ENCODE measurements at regions not wholly inside any gene's neighbourhood (a gene's known extent, or its start where the extent isn't known, plus 50 kb on each side); places are given as distances from the start of the nearest gene placed in this dataset.

DNA sequence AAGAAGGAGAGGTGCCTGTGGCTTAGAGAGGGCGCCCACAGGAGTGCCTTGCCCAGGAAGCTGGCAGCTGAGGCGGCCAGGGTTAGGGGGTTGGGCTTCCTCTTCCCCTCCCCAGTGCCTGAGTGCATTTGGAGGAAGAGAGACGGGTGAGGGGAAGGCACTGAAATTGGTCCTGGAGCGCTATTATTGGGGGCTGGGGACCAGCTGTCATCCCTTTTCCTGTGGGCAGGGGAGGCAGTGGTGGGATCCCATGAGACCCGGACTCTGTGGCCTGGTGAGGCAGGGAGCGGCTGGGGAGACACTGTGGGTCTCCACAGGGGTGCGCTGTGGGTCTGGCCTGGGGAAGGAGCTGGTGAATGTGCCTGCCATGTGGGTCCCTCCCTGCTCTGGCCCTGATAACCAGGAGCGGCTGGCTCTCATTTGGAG is 259.7 kb downstream of the SEC14L1 start:
- no peak overlapping the region for H3K4me2 ChIP-seq (ENCODE audit: low read depth, low read length)
- peaks cover 40 to 73% of the 10 kb centered on the region in 2 experiments; a peak in 4 of 5 replicates for H3K36me3 ChIP-seq (replicated peaks in 1 of 2; ENCODE audit: control insufficient read depth in 1 of 2, insufficient read depth in 2 of 2, low read length in 2 of 2)
- peaks cover 61% of the 10 kb centered on the region for H4K20me1 ChIP-seq (ENCODE audit: insufficient read depth, low read length)
- intact Hi-C loops (cut with micrococcal nuclease; ENCODE audit: unreplicated experiment): no loop called here
- H3K9me3 ChIP-seq (ENCODE audit: low read length): no peaks in the 10 kb centered on the region
- WGBS (ENCODE audit: low lambda C conversion rate): 96% methylated on average over 7 of the region's 8 CpGs
- peak; percentile 55 for ATAC-seq
- H2AFZ ChIP-seq (ENCODE audit: low read length): no peak overlapping the region
- H3K79me2 ChIP-seq (ENCODE audit: insufficient read depth, low read length): peaks cover 83% of the 10 kb centered on the region
- peaks cover 42% of the 10 kb centered on the region for H3K4me1 ChIP-seq (ENCODE audit: insufficient read depth, low read length)
- no TSS peak for BruUV-seq (replicated peaks)
- H3K27me3 ChIP-seq (ENCODE audit: control insufficient read depth in 1 of 2, insufficient read depth in 2 of 2, low read length in 2 of 2): no peaks in the 10 kb centered on the region
- POLR2A ChIA-PET: interaction anchor here (0.7 to 1.9 kb wide), 3 partner anchors 8 to 113 kb away, joined by 3 to 4 read pairs (median 3); no protein-coding TSS in a partner anchor
- CTCF ChIA-PET (ENCODE audit: low intra/inter-chr PET ratio, low total read pairs): interaction anchor here (1.1 kb wide), 1 partner anchor 94 kb away, joined by 4 read pairs; no protein-coding TSS in a partner anchor
- no peak for FAIRE-seq
- H3K9ac ChIP-seq (ENCODE audit: insufficient read depth, low read depth, low read length): no peak overlapping the region
- DNase-seq (ENCODE audit: low spot score): no peak
- peak overlapping the region; percentile 8 for H3K27ac ChIP-seq (ENCODE audit: extremely low read length, insufficient read depth, low read length)
- no peak overlapping the region for H3K4me3 ChIP-seq (replicated peaks in 1 of 3; ENCODE audit: insufficient read depth in 1 of 3, low read depth in 2 of 3, low read length in 3 of 3)
- in situ Hi-C loops (cut with HindIII; ENCODE audit: extremely low pct_ligation_motif_present, low pct_unique_long_range_greater_than_20kb): no loop called here
- TF ChIP-seq STAG1 (CRISPR knock-in tag; IDR thresholded peaks at IDR 0.05) (peak; percentile 61), ZNF496 (CRISPR knock-in tag; IDR thresholded peaks at IDR 0.05; ENCODE audit: insufficient replicate concordance) (no peak), CHD2 (IDR thresholded peaks at IDR 0.05; ENCODE audit: low read depth, low read length) (no peak), UBTF (CRISPR knock-in tag; IDR thresholded peaks at IDR 0.05) (no peak), ETV6 (CRISPR knock-in tag; conservative IDR thresholded peaks at IDR 0.05) (0 out of 2 replicates have a peak, but pooled peaks have one; percentile 29), ELF4 (CRISPR knock-in tag; IDR thresholded peaks at IDR 0.05; ENCODE audit: borderline replicate concordance) (no peak), PREB (CRISPR knock-in tag; IDR thresholded peaks at IDR 0.05) (no peak), AGO2 (optimal IDR thresholded peaks at IDR 0.05; ENCODE audit: low read depth, low read length) (peak; percentile 68), NPAS2 (CRISPR knock-in tag; IDR thresholded peaks at IDR 0.05; ENCODE audit: borderline replicate concordance) (no peak)
- TF ChIP-seq, protein P1, sequence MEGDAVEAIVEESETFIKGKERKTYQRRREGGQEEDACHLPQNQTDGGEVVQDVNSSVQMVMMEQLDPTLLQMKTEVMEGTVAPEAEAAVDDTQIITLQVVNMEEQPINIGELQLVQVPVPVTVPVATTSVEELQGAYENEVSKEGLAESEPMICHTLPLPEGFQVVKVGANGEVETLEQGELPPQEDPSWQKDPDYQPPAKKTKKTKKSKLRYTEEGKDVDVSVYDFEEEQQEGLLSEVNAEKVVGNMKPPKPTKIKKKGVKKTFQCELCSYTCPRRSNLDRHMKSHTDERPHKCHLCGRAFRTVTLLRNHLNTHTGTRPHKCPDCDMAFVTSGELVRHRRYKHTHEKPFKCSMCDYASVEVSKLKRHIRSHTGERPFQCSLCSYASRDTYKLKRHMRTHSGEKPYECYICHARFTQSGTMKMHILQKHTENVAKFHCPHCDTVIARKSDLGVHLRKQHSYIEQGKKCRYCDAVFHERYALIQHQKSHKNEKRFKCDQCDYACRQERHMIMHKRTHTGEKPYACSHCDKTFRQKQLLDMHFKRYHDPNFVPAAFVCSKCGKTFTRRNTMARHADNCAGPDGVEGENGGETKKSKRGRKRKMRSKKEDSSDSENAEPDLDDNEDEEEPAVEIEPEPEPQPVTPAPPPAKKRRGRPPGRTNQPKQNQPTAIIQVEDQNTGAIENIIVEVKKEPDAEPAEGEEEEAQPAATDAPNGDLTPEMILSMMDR (CRISPR knock-in tag; IDR thresholded peaks at IDR 0.05): peak; percentile 71
- TF ChIP-seq, protein P2, sequence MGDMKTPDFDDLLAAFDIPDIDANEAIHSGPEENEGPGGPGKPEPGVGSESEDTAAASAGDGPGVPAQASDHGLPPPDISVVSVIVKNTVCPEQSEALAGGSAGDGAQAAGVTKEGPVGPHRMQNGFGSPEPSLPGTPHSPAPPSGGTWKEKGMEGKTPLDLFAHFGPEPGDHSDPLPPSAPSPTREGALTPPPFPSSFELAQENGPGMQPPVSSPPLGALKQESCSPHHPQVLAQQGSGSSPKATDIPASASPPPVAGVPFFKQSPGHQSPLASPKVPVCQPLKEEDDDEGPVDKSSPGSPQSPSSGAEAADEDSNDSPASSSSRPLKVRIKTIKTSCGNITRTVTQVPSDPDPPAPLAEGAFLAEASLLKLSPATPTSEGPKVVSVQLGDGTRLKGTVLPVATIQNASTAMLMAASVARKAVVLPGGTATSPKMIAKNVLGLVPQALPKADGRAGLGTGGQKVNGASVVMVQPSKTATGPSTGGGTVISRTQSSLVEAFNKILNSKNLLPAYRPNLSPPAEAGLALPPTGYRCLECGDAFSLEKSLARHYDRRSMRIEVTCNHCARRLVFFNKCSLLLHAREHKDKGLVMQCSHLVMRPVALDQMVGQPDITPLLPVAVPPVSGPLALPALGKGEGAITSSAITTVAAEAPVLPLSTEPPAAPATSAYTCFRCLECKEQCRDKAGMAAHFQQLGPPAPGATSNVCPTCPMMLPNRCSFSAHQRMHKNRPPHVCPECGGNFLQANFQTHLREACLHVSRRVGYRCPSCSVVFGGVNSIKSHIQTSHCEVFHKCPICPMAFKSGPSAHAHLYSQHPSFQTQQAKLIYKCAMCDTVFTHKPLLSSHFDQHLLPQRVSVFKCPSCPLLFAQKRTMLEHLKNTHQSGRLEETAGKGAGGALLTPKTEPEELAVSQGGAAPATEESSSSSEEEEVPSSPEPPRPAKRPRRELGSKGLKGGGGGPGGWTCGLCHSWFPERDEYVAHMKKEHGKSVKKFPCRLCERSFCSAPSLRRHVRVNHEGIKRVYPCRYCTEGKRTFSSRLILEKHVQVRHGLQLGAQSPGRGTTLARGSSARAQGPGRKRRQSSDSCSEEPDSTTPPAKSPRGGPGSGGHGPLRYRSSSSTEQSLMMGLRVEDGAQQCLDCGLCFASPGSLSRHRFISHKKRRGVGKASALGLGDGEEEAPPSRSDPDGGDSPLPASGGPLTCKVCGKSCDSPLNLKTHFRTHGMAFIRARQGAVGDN (CRISPR knock-in tag; IDR thresholded peaks at IDR 0.05): peak; percentile 52; the same call in 1 of the 2 replicates
- TF ChIP-seq, protein P3, sequence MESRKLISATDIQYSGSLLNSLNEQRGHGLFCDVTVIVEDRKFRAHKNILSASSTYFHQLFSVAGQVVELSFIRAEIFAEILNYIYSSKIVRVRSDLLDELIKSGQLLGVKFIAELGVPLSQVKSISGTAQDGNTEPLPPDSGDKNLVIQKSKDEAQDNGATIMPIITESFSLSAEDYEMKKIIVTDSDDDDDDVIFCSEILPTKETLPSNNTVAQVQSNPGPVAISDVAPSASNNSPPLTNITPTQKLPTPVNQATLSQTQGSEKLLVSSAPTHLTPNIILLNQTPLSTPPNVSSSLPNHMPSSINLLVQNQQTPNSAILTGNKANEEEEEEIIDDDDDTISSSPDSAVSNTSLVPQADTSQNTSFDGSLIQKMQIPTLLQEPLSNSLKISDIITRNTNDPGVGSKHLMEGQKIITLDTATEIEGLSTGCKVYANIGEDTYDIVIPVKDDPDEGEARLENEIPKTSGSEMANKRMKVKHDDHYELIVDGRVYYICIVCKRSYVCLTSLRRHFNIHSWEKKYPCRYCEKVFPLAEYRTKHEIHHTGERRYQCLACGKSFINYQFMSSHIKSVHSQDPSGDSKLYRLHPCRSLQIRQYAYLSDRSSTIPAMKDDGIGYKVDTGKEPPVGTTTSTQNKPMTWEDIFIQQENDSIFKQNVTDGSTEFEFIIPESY (CRISPR knock-in tag; IDR thresholded peaks at IDR 0.05): 0 out of 2 replicates have a peak, but pooled peaks have one; percentile 10

All from HepG2 (cell line).